ENCODE measurements at regions not wholly inside any gene's neighbourhood (a gene's known extent, or its start where the extent isn't known, plus 50 kb on each side); places are given as distances from the start of the nearest gene placed in this dataset.

GRCh38 chr6:93970684-93971083, 551.3 kb upstream of the EPHA7 start:
- TF ChIP-seq, protein P1, sequence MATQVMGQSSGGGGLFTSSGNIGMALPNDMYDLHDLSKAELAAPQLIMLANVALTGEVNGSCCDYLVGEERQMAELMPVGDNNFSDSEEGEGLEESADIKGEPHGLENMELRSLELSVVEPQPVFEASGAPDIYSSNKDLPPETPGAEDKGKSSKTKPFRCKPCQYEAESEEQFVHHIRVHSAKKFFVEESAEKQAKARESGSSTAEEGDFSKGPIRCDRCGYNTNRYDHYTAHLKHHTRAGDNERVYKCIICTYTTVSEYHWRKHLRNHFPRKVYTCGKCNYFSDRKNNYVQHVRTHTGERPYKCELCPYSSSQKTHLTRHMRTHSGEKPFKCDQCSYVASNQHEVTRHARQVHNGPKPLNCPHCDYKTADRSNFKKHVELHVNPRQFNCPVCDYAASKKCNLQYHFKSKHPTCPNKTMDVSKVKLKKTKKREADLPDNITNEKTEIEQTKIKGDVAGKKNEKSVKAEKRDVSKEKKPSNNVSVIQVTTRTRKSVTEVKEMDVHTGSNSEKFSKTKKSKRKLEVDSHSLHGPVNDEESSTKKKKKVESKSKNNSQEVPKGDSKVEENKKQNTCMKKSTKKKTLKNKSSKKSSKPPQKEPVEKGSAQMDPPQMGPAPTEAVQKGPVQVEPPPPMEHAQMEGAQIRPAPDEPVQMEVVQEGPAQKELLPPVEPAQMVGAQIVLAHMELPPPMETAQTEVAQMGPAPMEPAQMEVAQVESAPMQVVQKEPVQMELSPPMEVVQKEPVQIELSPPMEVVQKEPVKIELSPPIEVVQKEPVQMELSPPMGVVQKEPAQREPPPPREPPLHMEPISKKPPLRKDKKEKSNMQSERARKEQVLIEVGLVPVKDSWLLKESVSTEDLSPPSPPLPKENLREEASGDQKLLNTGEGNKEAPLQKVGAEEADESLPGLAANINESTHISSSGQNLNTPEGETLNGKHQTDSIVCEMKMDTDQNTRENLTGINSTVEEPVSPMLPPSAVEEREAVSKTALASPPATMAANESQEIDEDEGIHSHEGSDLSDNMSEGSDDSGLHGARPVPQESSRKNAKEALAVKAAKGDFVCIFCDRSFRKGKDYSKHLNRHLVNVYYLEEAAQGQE (IDR thresholded peaks at IDR 0.05; ENCODE audit: low read depth) = no peak
- TF ChIP-seq EGR1 (IDR thresholded peaks at IDR 0.05) = no peak
- no peak for TF ChIP-seq TAF1 (IDR thresholded peaks at IDR 0.05; ENCODE audit: low read depth)
- TF ChIP-seq ZBTB7A (IDR thresholded peaks at IDR 0.05; ENCODE audit: low read depth) = no peak
- TF ChIP-seq MAX (IDR thresholded peaks at IDR 0.05) = no peak
- no peak for TF ChIP-seq RAD21 (IDR thresholded peaks at IDR 0.05; ENCODE audit: low read depth)
- TF ChIP-seq YY1 (IDR thresholded peaks at IDR 0.05; ENCODE audit: low read depth) = no peak
